ENCODE measurements at regions not wholly inside any gene's neighbourhood (a gene's known extent, or its start where the extent isn't known, plus 50 kb on each side); places are given as distances from the start of the nearest gene placed in this dataset.
"Not testable (repeated sequence)": the region's sequence is repeated elsewhere in the genome, so short reads cannot be mapped to it uniquely, and the experiment has no call there.

DNA sequence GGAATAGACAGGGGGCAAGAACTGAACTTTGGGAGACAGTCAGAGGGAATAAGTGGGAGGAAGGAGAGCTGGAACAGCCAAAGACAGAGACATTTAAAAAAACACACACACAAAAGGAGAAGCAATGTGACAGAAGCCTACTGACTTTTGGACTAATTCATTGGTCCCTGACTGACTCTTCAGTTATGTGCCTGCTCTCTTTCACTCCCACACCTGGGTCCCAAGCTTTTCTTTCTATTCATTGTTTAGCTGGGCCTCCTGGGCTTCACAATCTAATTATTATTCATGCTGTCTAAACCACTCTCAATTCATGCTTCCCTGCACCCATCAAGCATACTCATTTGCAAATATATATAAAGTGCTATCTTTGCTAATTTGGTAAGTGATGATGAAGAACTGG lies 139.2 kb upstream of the IRS4 start:
- no peak for DNase-seq
- Mint-ChIP-seq H3K4me1 (no peaks in the 10 kb centered on the region), H3K27ac (no peak overlapping the region), H3K9me3 (no peaks in the 10 kb centered on the region), H3K27me3 (no peaks in the 10 kb centered on the region), H3K36me3 (ENCODE audit: low read depth) (no peaks in the 10 kb centered on the region), H3K4me3 (no peak overlapping the region)
- intact Hi-C loops (cut with micrococcal nuclease) = no loop called here

DNA sequence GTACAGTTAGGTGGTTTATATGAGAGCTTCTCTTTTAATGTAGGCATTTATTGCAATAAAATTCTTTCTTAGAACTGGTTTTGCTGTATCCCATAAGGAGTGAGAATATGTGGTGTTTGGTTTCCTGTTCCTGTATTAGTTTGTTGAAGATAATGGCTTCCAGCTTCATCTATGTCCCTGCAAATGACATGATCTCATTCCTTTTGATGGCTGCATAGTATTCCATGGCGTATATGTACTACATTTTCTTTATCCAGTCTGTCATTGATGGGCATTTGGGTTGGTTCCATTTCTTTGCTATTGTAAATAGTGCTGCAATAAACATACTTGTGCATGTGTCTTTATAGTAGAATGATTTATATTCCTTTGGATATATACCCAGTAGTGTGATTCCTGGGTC lies 106.7 kb upstream of the IRS4 start:
- H3K27ac Mint-ChIP-seq; H3K4me1 Mint-ChIP-seq; H3K4me3 Mint-ChIP-seq; intact Hi-C loops (cut with micrococcal nuclease); H3K27me3 Mint-ChIP-seq; DNase-seq; H3K9me3 Mint-ChIP-seq; H3K36me3 Mint-ChIP-seq (ENCODE audit: low read depth): not testable (repeated sequence)

DNA sequence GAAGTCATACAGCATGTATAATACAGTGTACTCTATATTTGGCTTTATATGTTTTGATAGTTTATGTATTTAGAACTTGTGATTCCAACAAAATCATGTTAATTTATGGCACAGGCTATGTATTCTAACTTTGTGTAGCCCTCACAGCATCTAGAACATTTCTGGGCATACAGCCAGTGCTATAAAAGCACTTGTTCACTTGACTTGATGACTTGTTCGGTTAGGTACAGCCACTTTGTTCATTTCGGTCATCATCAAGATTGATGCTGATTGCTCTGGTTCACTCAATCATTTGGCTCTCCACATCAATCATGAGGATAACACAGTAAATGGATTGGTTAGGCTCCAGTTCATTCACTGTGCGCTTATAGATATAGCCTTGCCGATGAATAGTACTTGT lies 97.6 kb upstream of the IRS4 start:
- intact Hi-C loops (cut with micrococcal nuclease) = no loop called here
- no peaks in the 10 kb centered on the region for H3K4me1 Mint-ChIP-seq
- no peaks in the 10 kb centered on the region for H3K27me3 Mint-ChIP-seq
- no peak overlapping the region for H3K4me3 Mint-ChIP-seq
- H3K9me3 Mint-ChIP-seq = no peaks in the 10 kb centered on the region
- no peak for DNase-seq
- H3K36me3 Mint-ChIP-seq (ENCODE audit: low read depth) = no peaks in the 10 kb centered on the region
- H3K27ac Mint-ChIP-seq = no peak overlapping the region

DNA sequence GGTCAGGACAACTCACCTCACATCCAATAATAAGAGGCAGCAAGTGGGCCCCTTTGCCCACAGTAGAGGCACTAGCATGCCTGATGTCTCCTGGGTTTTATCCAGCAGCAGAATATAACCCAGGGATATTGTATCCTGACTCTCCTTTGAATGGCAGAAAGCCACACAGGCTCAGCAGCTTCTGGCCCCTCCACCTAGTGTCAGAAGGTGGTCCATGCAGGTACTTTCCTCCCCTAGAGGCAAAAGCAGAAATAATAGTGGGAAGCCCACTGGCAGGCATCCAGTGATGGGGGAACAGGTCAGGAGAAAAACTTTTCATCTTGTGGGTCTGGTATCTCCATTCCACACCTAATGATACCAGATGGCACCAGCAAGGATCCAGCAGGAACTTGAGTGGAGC lies 75.5 kb upstream of the IRS4 start:
- peaks cover 5% of the 10 kb centered on the region for H3K9me3 Mint-ChIP-seq
- DNase-seq = no peak
- H3K4me3 Mint-ChIP-seq = no peak overlapping the region
- no peaks in the 10 kb centered on the region for H3K36me3 Mint-ChIP-seq (ENCODE audit: low read depth)
- no peaks in the 10 kb centered on the region for H3K4me1 Mint-ChIP-seq
- no peaks in the 10 kb centered on the region for H3K27me3 Mint-ChIP-seq
- intact Hi-C loops (cut with micrococcal nuclease) = loop anchor here (10.0 kb wide), 1 partner anchor 77 kb away; the partner anchor contains the start of gene IRS4
- no peak overlapping the region for H3K27ac Mint-ChIP-seq

DNA sequence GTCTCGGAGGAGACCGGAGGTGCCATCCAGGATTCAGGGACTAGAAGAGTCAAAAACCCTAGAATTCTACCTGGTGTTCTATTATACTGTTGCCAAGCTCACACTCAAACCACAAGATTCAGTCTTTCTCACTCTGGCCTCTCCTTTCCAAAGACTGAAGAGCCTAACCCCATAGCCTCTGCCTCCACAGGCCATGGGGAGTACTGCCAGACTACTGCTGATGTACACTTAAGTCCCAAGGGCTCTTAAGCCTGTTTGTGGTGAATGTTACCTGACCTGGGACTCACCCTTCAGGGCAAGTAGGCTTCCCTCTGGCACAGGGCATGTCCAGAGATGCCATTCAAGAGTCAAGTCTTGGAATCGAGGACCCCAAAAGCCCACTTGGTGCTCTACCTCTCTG lies 58.9 kb upstream of the IRS4 start:
- intact Hi-C loops (cut with micrococcal nuclease) = no loop called here
- Mint-ChIP-seq H3K4me3 (no peak overlapping the region), H3K9me3 (no peaks in the 10 kb centered on the region), H3K27ac (no peak overlapping the region), H3K27me3 (no peaks in the 10 kb centered on the region), H3K36me3 (ENCODE audit: low read depth) (no peaks in the 10 kb centered on the region), H3K4me1 (no peaks in the 10 kb centered on the region)
- no peak for DNase-seq
